ENCODE measurements at regions not wholly inside any gene's neighbourhood (a gene's known extent, or its start where the extent isn't known, plus 50 kb on each side); places are given as distances from the start of the nearest gene placed in this dataset.

GRCh38 chr4:185894481-185894880 is 82.5 kb upstream of the SORBS2 start:
- TF ChIP-seq POLR2A (IDR thresholded peaks at IDR 0.05), result no peak
- TF ChIP-seq, protein P1, sequence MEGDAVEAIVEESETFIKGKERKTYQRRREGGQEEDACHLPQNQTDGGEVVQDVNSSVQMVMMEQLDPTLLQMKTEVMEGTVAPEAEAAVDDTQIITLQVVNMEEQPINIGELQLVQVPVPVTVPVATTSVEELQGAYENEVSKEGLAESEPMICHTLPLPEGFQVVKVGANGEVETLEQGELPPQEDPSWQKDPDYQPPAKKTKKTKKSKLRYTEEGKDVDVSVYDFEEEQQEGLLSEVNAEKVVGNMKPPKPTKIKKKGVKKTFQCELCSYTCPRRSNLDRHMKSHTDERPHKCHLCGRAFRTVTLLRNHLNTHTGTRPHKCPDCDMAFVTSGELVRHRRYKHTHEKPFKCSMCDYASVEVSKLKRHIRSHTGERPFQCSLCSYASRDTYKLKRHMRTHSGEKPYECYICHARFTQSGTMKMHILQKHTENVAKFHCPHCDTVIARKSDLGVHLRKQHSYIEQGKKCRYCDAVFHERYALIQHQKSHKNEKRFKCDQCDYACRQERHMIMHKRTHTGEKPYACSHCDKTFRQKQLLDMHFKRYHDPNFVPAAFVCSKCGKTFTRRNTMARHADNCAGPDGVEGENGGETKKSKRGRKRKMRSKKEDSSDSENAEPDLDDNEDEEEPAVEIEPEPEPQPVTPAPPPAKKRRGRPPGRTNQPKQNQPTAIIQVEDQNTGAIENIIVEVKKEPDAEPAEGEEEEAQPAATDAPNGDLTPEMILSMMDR (IDR thresholded peaks at IDR 0.05), result no peak
- no peak for TF ChIP-seq POLR2AphosphoS5 (IDR thresholded peaks at IDR 0.05)
